ENCODE measurements at regions not wholly inside any gene's neighbourhood (a gene's known extent, or its start where the extent isn't known, plus 50 kb on each side); places are given as distances from the start of the nearest gene placed in this dataset.
A peak's percentile ranks its signal among the peaks of the same experiment; 100 is the strongest.

DNA sequence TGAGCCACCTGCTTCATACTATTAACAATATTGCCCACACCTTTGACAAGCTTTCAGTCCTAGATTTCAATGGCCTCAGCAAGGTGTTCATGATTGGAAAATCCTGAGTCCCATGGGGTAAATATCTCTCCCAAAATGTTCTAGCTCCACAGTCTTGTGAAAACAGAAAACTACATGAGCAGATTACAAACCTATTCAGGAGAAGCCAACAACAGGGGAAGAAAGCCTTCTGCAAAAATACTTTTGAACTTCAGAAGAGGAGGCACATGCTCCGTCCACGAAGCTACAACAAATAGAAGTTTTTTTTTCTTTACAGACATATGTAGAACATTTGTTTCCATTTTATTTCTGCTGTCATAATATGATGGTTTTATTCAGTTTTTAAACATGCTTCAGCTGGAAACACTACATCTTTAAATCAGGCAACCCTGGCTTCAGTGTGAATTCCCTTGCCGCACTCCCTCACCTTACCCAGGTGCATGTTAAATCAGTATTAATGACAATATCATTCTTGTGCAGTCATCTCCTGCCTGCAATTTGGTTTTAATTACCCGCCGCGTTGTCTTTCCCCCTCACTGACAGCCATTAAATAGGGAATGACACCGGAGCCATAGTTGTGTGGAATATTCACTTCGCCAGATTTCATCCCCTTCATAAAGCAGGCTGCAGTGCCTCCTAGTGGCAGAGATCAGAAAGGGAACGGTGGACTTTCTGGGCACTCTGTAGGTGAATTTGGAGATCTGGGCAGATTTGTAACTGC is 725.5 kb upstream of the ARRDC4 start:
- no peak overlapping the region for H3K4me3 ChIP-seq (ENCODE audit: low read depth, low read length)
- POLR2A ChIA-PET = no interaction called here
- no peaks in the 10 kb centered on the region for H3K27me3 ChIP-seq (ENCODE audit: control insufficient read depth, insufficient read depth, low read length)
- DNase-seq (ENCODE audit: low read depth, low spot score) = no peak
- CTCF ChIA-PET = interaction anchor here (0.6 to 1.6 kb wide), 5 partner anchors 19 to 908 kb away, joined by 3 to 9 read pairs (median 3); no protein-coding TSS in a partner anchor
- no peak overlapping the region for H3K27ac ChIP-seq (ENCODE audit: low read depth, low read length)
- H3K9me3 ChIP-seq (ENCODE audit: control insufficient read depth, insufficient read depth, low read length) = no peaks in the 10 kb centered on the region
- TF ChIP-seq CTCF (IDR thresholded peaks at IDR 0.05; ENCODE audit: low read depth, low read length) = peak; percentile 91

DNA sequence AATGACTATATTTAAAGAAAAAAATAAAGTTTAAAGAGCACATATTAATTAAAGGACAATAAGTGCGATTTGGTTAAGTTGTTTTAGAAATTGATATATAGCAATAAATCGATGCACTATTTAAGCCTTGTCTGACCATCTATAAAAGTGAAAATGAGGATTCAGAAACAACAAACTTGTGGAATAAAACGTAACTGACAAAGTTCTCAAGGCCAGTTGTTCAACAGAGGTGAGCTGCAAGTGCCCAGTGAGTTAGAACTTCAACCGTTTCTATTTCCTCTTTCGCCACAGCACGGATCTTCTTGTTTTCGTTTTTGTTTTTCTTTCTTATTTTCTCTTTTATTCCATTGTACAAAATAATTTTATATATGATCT is 724.9 kb upstream of the ARRDC4 start:
- H3K27me3 ChIP-seq (ENCODE audit: control insufficient read depth, insufficient read depth, low read length) = no peaks in the 10 kb centered on the region
- H3K4me3 ChIP-seq (ENCODE audit: low read depth, low read length) = no peak overlapping the region
- no peak overlapping the region for H3K27ac ChIP-seq (ENCODE audit: low read depth, low read length)
- H3K9me3 ChIP-seq (ENCODE audit: control insufficient read depth, insufficient read depth, low read length) = no peaks in the 10 kb centered on the region
- ChIA-PET POLR2A (no interaction called here), CTCF (interaction anchor here (0.6 to 1.0 kb wide), 2 partner anchors 899 to 908 kb away, joined by 3 to 5 read pairs; no protein-coding TSS in a partner anchor)
- TF ChIP-seq CTCF (IDR thresholded peaks at IDR 0.05; ENCODE audit: low read depth, low read length) = no peak
- DNase-seq (ENCODE audit: low read depth, low spot score) = no peak

GRCh38 chr15:97236140-97236539 is 724.4 kb upstream of the ARRDC4 start:
- DNase-seq (ENCODE audit: low read depth, low spot score) = no peak
- ChIA-PET CTCF (interaction anchor here (0.6 to 0.8 kb wide), 2 partner anchors 9 to 908 kb away, joined by 4 to 5 read pairs; no protein-coding TSS in a partner anchor), POLR2A (no interaction called here)
- no peaks in the 10 kb centered on the region for H3K27me3 ChIP-seq (ENCODE audit: control insufficient read depth, insufficient read depth, low read length)
- H3K4me3 ChIP-seq (ENCODE audit: low read depth, low read length) = no peak overlapping the region
- H3K27ac ChIP-seq (ENCODE audit: low read depth, low read length) = no peak overlapping the region
- H3K9me3 ChIP-seq (ENCODE audit: control insufficient read depth, insufficient read depth, low read length) = no peaks in the 10 kb centered on the region
- TF ChIP-seq CTCF (IDR thresholded peaks at IDR 0.05; ENCODE audit: low read depth, low read length) = no peak

DNA sequence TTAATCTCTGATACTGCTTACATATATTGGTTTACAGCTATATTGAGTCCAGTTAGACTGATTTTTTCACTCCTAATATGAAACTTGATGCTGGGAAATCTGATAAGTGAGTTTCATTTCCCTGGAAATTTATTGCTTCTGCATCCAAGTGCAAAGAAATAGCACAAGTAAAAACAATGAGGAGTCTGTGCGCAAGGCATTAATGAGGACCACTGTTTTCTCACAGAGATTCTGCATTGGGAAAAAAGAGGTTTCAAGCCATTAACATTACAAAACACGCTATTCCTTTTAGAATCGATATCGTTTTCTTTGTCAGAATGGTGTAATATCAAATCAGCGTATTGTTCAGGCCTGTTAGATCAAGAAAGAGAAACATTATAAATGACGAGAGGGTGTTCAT is 723.3 kb upstream of the ARRDC4 start:
- H3K4me3 ChIP-seq (ENCODE audit: low read depth, low read length) = no peak overlapping the region
- ChIA-PET CTCF (interaction anchor here (0.8 kb wide), 1 partner anchor 8 kb away, joined by 4 read pairs; no protein-coding TSS in a partner anchor), POLR2A (no interaction called here)
- H3K27me3 ChIP-seq (ENCODE audit: control insufficient read depth, insufficient read depth, low read length) = no peaks in the 10 kb centered on the region
- H3K9me3 ChIP-seq (ENCODE audit: control insufficient read depth, insufficient read depth, low read length) = no peaks in the 10 kb centered on the region
- no peak for DNase-seq (ENCODE audit: low read depth, low spot score)
- H3K27ac ChIP-seq (ENCODE audit: low read depth, low read length) = no peak overlapping the region
- TF ChIP-seq CTCF (IDR thresholded peaks at IDR 0.05; ENCODE audit: low read depth, low read length) = no peak

GRCh38 chr15:97248376-97248775 is 712.1 kb upstream of the ARRDC4 start:
- CTCF ChIA-PET = no interaction called here

More at GRCh38 chr15:97248376-97248775, 712.1 kb upstream of the ARRDC4 start:
- POLR2A ChIA-PET = no interaction called here
- H3K9me3 ChIP-seq (ENCODE audit: control insufficient read depth, insufficient read depth, low read length) = no peaks in the 10 kb centered on the region
- no peak overlapping the region for H3K4me3 ChIP-seq (ENCODE audit: low read depth, low read length)
- no peak for DNase-seq (ENCODE audit: low read depth, low spot score)
- no peak for TF ChIP-seq CTCF (IDR thresholded peaks at IDR 0.05; ENCODE audit: low read depth, low read length)
- H3K27me3 ChIP-seq (ENCODE audit: control insufficient read depth, insufficient read depth, low read length) = no peaks in the 10 kb centered on the region
- no peak overlapping the region for H3K27ac ChIP-seq (ENCODE audit: low read depth, low read length)
